GM19397 (cell line): ENCODE measurements at regions not wholly inside any gene's neighbourhood (a gene's known extent, or its start where the extent isn't known, plus 50 kb on each side); places are given as distances from the start of the nearest gene placed in this dataset.
"Not testable (repeated sequence)": the region's sequence is repeated elsewhere in the genome, so short reads cannot be mapped to it uniquely, and the experiment has no call there.

ENCODE experiments used
- ATAC-seq: cut with Tn5 transposase; IDR thresholded peaks from one replicate; pipeline ENCODE4 v1.9.1; 2021; ENCODE audit warnings: mild to moderate bottlenecking, moderate library complexity; ENCODE audit not compliant: unreplicated experiment

DNA sequence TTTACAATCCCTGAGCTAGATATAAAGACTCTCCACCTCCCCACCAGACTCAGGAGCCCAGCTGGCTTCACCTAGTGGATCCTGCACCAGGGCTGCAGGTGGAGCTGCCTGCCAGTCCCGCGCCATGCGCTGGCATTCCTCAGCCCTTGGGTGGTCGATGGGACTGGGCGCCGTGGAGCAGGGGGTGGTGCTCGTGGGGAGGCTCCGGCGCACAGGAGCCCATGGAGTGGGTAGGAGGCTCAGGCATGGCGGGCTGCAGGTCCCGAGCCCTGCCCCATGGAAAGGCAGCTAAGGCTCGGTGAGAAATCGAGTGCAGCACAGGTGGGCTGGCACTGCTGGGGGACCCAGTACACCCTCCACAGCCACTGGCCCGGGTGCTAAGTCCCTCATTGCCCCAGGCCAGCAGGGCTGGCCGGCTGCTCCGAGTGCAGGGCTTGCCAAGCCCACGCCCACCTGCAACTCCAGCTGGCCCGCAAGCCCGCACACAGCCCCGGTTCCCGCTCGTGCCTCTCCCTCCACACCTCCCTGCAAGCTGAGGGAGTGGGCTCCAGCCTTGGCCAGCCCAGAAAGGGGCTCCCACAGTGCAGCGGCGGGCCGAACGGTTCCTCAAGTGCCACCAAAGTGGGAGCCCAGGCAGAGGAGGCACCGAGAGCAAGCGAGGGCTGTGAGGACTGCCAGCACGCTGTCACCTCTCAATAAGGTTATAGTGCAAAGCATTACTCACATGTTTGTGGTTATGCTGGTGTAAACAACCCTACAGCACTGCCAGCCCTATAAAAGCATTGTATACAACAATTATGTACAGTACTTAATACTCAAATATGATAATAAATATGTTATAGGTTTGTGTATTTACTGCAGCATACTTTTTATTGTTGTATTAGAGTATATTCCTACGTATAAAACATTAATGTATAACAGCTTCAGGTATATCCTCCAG, 757.3 kb downstream of the SLC6A15 start:
- ATAC-seq: not testable (repeated sequence)

DNA sequence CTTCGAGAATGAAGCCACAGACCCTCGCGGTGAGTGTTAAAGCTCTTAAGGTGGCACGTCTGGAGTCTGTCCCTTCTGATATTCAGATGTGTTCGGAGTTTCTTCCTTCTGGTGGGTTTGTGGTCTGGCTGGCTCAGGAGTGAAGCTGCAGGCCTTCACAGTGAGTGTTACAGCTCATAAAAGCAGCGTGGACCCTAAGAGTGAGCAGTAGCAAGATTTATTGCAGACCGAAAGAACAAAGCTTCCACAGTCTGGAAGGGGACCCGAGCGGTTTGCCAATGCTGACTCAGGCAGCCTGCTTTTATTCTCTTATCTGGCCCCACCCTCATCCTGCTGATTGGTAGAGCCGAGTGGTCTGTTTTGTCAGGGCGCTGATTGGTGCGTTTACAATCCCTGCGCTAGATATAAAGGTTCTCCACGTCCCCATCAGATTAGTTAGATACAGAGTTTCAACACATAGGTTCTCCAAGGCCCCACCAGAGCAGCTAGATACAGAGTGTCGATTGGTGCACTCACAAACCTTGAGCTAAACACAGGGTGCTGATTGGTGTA, 758.1 kb downstream of the SLC6A15 start:
- ATAC-seq: not testable (repeated sequence)

DNA sequence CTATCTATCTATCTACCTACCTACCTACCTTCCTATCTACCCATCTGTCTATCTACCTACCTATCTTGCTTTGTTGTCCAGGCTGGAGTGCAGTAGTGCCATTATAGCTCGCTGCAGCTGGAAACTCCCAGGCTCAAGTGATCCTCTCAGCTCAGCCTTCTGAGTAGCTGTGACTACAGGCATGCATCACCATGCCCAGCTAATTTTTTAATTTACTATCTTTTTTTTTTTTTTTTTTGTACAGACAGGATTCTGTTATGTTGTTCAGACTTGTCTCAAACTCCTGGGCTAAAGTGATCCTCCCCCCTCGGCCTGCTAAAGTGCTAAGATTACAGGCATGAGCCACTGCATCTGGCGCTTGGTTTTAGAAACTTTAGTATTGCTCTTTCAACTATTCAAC, 762.4 kb downstream of the SLC6A15 start:
- no peak for ATAC-seq

DNA sequence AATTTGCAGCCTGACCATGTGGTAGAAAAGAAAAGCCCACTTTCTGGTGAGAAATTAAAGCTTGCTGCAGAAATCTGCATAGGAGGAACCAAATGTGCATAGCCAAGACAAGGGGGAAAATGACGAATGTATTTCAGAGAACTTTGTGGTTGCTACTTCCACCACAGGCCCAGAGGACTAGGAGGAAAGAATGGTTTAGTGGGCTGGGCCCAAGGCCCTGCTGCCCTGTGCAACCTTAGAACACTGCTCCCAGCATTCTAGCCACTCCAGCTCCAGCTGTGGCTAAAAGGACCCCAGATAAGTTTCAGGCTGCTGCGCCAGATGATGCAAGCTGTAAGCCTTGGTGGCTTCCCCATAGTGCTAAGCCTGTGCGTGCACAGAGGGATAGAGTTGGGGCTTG, 764.3 kb downstream of the SLC6A15 start:
- ATAC-seq: no peak

DNA sequence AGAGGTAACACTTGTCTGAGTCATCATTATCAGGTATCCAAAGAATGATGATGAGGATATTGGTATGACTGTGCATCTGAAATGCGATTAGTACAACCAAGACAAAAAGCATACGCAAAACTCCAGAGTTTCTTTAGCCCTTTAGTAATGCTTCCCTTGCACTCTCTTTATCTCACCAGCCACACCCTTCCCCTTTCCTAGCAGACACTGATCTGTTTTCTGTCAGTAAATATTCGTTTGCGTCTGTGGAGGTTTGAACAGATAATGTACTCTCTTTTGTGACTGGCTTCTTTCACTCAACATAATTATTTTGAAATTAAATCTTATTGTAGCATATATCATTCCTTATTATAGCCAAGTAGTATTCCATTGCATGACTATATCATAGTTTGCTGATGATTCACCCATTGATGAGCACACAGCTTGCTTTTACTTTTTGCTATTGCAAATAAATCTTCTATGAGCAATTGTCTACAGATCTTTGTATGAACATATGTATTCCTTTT, 775.7 kb downstream of the SLC6A15 start:
- ATAC-seq: no peak

DNA sequence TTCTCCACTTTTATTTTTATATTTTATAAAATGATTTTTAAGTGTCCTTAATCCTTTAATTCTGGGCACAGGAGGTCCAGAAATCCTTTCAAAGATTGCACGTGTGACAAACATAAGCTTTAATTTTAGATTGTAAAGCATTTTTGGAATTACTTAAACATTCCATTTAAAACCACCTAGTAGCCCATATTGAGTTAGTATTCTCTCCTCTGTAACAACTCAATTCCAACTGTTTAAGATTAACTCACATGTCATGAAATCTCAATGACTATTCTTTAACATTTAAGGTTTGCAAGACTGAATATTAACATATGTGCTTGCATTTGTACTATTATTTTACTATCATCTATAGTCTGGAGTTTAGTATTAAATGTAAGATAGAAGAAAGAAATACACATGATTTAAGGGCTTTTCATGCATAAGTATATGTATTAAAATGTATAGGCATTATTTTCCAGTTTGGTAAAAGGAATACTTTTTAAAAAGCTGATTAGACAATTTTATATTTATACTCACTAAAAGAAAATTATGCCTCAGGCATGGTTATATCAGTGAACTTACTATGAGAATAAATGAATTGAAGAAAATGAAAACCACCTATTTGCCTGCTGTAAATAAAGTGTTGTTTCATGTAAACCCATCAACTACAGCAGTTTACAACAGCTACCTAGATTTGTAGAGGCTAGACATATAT, 776.9 kb downstream of the SLC6A15 start:
- ATAC-seq: no peak

DNA sequence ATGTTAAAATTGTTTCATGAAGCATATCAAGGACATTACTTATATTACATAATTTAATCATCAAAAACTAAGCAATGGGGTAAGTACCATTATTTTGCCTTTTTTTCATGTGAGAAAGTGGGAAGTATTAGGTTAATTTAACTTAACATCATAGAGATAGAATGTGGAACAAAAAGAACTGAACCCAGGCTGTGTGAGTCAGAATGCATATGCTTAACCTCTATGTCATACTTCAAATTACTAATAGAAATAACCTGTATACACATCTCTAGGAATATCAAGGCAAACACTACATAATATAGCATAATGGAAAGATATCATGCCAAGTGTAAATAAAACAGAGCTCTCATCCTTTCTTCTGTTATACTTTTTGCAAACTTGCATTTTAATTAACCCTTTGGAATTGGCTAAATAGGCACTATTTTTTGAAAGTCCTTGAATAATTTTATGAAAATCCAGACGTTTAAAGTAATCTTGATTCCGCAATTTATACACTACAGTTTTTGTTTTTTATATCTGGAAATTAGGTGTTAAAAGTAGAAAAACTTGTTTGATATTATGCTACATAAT, 777.7 kb downstream of the SLC6A15 start:
- no peak for ATAC-seq

DNA sequence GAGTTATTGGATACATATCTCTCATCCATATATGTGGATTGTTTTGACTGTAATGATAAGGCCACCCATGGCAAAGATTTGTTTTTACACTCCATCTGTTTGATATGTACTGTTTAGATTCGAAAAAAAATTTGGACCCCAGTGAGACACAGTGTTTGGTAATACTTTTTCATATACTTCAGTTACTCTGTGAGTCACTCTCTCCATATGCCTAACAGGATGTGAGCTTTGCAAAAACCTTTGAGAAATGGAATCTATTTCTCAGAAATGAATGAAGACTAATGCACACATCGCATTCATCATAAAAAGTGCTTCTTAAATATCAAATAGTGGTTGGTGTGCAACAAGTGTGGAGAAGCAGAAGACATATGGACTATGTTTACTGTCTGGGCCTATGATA, 781.5 kb downstream of the SLC6A15 start:
- ATAC-seq: no peak

DNA sequence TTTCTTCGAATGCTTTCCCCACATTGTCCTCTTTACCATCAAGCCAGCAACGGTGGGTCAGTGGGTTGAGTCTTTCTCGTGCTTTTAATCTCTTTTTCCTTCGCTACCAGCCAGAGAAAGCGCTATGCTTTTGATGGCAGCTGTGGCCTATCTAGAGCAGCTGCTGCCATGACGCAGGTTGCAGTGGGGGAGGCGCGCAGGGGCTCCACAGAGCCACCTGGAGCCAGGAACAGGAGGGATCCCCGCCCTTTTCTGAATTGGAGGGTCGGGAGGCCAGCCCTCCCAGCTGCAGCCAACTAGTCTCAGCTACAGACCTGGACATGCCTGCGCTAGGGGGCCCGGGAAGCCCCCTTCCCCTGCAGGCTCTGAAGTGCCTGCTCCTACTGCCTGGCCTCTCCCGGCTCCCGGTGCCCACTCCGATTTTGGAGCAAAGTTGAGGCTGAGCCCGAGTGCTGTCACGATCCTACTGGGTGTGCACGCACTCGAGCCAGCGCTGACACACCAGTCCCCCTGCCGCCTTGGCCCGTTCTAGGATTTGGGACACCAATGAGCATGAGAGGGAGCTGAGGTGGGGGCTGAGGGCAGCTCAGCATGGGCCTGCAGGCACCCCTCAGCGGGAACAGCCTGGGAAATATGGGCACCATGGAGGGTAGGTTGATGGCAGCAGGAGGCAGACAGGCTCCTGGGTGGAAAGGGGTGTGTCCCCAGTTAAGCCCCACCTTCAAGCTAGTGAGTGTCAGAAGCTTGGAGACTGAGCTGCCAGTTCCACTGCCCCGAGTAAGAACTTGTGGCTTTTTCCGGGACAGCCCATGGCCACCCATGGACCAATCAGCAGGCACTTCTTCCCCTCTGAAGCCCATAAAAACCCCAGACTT, 784.2 kb downstream of the SLC6A15 start:
- ATAC-seq: no peak

DNA sequence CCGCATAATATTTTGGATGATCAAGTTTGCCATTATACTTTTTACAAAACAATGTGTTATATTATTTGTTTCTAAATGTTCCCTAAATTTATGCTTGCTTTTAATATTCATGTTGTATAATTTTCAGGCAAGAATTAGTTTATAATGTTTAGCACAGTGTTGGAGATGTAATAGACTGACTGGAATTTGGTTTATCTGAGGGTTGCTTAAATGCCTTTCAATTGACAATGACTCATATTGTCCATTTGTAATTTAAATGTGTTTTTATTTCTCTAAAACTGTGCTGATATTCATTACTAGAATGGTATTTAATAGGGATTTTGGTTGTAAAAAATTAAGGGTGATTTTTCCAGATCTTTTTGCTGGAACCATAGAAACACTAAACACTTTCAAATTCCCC, 788.4 kb downstream of the SLC6A15 start:
- no peak for ATAC-seq

DNA sequence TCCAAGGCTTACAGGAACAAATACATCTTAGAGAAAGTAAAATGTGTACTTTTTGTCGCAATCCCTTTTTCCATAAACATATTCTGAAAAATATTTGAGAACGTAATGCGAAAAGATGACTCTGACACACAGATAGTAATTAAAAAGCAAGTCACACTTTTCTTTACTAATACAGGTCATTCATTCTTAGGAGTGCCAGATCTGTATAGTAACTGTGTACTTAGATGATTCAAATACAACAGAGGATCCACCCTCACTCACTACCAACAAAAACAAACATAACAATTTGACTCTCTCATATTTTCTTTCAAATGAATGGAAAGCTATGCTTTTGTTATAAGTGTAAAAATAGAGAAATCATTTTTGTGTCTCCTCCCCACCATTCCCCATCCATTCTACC, 795.4 kb downstream of the SLC6A15 start:
- no peak for ATAC-seq

DNA sequence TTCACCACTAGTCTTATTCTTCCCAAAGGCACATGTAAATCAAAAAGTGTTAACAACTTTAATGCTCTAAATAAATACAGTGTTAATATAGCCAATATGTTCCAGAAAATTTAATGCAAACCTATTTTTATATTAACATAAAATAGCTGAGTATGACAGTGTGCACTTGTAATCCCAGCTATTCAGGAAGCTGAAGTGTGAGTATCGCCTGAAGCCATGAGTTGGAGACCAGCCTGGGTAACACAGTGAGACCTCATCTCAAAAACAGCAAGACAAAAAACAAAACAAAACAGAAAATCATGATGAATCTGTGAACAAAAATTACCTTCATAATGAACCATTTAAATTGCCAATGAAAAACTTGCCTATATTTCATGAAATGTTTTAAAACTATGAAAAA, 798.9 kb downstream of the SLC6A15 start:
- no peak for ATAC-seq

DNA sequence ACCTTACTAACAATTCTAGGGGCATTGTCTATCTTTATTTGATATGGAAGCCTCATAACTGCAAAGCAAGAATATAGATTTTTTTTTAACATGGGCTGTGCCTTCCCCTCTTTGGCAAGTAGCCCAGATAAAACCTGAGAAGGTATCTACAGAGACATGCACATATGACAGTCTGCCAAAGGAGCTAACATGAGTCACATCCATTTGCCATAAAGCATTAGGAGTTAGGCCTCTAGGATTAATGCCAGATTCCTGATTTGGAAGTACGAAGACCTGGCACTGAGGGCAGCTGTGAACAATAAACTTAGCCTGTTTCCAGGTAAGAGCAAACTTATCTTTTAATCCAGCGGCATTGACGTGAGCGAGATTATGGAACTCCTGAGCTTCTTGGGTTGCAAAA, 808.7 kb downstream of the SLC6A15 start:
- not testable (repeated sequence) for ATAC-seq

DNA sequence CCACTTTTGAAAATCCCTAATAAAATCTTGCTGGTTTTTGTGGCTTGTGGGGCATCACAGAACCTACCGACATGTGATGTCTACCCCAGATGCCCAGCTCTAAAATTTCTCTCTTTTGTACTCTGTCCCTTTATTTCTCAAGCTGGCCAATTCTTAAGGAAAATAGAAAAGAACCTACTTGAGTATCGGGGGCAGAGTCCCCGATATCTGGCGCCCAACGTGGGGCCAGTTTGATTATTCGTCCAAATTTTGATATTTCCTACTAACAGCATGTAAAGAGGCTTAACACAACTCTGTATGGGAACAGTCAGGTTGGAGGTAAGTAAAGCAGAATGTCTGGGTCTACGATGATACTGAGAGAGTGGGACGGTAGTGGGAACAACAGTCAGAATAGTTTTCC, 810.6 kb downstream of the SLC6A15 start:
- not testable (repeated sequence) for ATAC-seq

DNA sequence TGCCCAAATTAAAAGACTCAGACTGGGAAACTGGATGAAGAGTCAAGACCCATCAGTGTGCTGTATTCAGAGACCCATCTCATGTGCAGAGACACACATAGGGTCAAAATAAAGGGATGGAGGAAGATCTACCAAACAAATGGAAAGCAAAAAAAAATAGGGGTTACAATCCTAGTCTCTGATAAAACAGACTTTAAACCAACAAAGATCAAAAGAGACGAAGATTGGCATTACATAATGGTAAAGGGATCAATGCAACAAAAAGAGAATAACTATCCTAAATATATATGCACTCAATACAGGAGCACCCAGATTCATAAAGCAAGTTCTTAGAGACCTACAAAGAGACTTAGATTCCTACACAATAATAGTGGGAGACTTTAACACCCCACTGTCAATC, 813.0 kb downstream of the SLC6A15 start:
- ATAC-seq: not testable (repeated sequence)

DNA sequence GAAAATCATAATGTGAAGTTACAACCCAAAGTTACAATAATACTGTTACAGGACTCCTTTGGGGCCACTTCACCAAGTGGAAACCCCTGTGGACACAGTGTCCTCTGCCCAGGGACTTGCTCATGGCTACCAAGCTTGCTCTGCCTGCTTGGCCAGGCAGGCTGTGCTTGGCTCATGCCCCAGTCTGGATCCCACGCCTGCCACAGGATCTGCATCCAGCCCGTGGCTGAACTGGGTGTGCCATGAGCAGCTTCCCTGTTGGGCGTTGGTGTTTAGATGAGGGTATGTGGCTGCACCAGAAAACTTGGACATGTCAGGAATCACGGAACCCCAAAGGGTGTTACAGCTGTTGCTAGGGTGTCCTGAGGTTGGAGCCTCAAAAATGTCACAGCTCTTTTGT, 820.9 kb downstream of the SLC6A15 start:
- ATAC-seq: no peak

DNA sequence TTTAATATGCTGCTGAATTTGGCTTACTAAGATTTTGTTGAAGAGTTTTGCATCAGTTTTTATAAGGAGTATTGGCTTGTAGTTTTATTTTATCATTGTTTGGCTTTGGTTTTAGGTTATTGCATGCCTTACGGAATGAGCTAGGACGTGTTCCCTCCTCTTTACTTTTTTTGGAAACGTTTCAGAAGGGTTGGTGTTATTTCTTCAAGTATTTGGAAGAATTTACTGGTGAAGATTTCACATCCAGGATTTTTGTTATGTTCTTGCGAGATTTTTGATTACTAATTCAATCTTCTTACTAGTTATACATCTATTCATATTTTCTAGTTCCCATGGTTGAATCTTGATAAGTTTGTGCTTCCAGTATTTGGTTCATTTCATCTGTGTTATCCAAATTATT, 823.2 kb downstream of the SLC6A15 start:
- no peak for ATAC-seq

DNA sequence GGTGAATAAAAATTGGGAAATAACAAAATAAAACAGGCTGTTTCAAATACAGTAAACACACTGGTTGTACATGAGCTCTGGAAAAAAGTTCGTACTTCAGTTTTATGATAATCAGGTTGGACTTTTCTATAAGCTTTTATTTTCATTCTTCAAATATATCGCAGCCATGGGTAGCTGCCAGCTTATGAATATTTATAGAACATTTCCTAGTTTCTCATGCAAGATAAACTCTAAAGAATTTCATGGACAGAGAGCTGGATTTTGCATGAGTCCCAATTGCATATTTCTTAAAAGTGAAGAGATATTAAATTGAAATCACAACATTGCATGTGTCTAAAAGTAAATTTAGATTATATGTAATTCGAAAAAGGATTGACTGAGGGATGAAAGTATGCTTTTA, 827.6 kb downstream of the SLC6A15 start:
- no peak for ATAC-seq

DNA sequence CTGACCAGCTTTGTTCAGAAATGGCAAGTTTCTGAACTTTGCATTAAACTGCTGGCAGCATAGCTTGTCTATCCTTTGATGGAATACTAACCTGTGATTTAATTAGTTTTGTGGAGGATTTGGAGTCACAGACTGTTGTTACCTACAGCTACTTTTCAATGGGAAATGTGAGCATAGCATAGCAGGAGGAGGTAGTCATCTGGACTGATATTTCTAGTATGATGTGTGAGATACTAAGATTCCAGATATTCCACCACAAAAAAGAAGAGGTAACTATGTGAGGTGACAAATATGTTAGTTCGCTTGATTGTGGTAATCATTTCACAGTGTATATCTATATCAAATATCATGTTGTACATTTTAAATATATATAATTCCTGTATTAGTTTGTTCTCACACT, 833.0 kb downstream of the SLC6A15 start:
- ATAC-seq: no peak

DNA sequence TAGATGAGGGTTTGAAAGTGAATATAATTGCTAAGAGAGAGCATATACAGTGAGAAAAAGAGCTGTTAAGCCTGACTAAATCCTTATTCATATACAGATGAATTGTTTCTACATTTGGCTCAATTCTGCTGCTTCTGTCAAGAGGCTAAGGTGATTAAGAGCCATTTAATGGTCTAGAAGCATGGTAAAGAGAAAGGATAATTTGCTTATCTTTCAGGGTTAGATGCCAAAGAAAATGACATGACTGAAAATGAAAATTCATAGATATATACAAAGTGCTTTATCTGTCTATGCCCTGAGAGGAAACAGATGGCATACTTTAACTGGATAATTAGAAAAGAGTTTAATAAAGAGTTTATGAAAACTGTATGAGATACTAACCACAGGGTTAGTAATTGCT, 834.9 kb downstream of the SLC6A15 start:
- no peak for ATAC-seq
